Right cardiac atrium (tissue), 5 donors: ENCODE measurements at regions not wholly inside any gene's neighbourhood (a gene's known extent, or its start where the extent isn't known, plus 50 kb on each side); places are given as distances from the start of the nearest gene placed in this dataset.

ENCODE experiments used
- ATAC-seq, 2 donors: fragments of 200-7000 bp; cut with Tn5 transposase; one replicate each; pipeline versions ENCODE4 v1.8.0 to v1.9.1; 2020; ENCODE audit warnings: moderate library complexity in 2 of 2, mild to moderate bottlenecking in 1 of 2
- DNase-seq, 3 donors: peaks; one replicate each; pipeline ENCODE4 v3.0.0-alpha.2; 2020
- H3K27ac ChIP-seq: one replicate; pipeline ENCODE4 v1.5.1; 2013; ENCODE audit warnings: mild to moderate bottlenecking, low read length, control low read depth, moderate library complexity
- H3K27me3 ChIP-seq: one replicate; pipeline ENCODE4 v1.6.1; 2013; ENCODE audit not compliant: control insufficient read depth, insufficient read depth
- H3K4me1 ChIP-seq: one replicate; pipeline ENCODE4 v1.6.1; 2013; ENCODE audit warnings: low read length; ENCODE audit not compliant: control insufficient read depth, insufficient read depth
- H3K4me3 ChIP-seq: one replicate; pipeline ENCODE4 v1.5.1; 2013; ENCODE audit warnings: low read length, control low read depth
- H3K9me3 ChIP-seq: one replicate; pipeline ENCODE4 v1.6.1; 2013; ENCODE audit warnings: low read length; ENCODE audit not compliant: control insufficient read depth
- WGBS: extraction: QIAGEN DNeasy Blood & Tissue Kit; methylation state at CpG from one replicate; pipeline ENCODE4 v1.1.7; 2013; 5-methylcytosine and 5-hydroxymethylcytosine counted together
- intact Hi-C, 4 donors: fragments of 100-400 bp; cut with DNase I; formaldehyde crosslinking; loops; one replicate each; pipeline versions ENCODE4 v1.11.0 to v1.14.0; 2022 to 2023
- donor health status: healthy with polysubstance abuse.
- donor health status: DM: no; HTN: yes; CAD: no.
- donor health status: DM: no; HTN: no; CAD: no.
- donor health status: DM: no; HTN: yes; CAD: no; lungs with severe emphysema.
- donor health status: DM: yes; HTN: yes; CAD: no.

DNA sequence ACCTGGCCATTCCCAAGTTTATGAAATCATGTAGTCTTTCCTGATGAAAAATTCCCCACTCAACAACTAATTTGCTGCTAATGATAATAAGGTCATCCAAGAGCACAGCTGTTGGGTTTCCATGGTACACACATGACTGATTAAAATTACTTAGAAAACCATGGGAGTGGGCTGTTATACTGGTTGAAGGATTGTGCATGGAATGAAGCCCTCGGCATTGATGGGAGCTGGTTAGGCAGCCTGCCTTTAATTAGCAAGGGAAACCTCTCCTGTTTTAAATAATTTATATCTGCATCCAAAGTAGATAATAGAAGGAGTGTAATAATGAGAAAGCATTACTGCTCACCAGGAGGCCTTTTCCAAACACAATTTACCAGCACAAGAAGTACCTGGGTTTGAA lies 235.1 kb upstream of the CFAP20DC start:
- no peak overlapping the region for H3K27ac ChIP-seq
- no peaks in the 10 kb centered on the region for H3K27me3 ChIP-seq
- no peak overlapping the region for H3K4me3 ChIP-seq
- 58% methylated on average over 1 of the region's 1 CpG for WGBS
- intact Hi-C loops: no loop called here
- DNase-seq (no peak), ATAC-seq (no peak)
- no peaks in the 10 kb centered on the region for H3K4me1 ChIP-seq
- H3K9me3 ChIP-seq: no peaks in the 10 kb centered on the region

DNA sequence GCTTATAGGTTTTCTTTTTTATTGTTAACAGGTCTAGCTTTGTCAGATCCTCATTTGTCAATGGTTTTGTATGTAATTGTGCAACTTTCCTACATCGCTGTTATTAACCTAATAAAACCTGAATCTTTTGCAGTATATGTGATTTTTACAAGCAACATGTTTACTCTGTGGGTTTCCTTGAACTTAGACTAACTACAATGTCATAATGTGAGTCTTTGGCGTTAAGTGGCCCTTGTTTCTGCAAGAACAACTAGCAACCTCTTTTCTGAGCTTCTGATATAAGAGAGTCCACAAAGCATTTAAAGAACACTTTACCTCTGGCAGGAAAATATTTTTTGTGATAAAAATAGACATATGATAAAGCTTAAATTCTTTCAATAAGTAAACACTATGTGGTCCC lies 230.3 kb upstream of the CFAP20DC start:
- WGBS: 80% methylated on average over 2 of the region's 2 CpGs
- Histone ChIP-seq H3K4me3 (no peak overlapping the region), H3K9me3 (no peaks in the 10 kb centered on the region), H3K27ac (no peak overlapping the region), H3K4me1 (no peaks in the 10 kb centered on the region), H3K27me3 (no peaks in the 10 kb centered on the region)
- DNase-seq: no peak
- no peak for ATAC-seq
- intact Hi-C loops: no loop called here

DNA sequence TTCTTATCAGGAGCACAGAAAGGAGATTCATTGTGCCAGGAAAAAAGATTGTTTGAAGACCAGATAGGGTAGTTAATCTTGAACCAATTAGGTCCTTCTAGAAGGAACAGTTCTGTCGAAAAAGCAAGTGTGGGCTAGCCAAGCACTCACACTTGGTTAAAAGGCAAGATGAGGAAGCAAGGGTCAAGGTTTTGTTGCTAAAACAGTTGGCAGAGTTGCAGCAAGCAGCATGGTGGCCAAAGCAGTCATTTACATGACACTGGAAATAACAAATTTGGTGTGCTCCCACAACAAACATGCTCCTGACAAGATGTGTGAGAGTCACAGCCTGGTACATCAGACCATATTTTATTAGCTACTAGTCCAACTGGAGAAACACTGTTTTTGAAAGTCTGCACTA lies 228.0 kb upstream of the CFAP20DC start:
- no peak overlapping the region for H3K4me3 ChIP-seq
- H3K27ac ChIP-seq: no peak overlapping the region
- no peaks in the 10 kb centered on the region for H3K9me3 ChIP-seq
- no peaks in the 10 kb centered on the region for H3K27me3 ChIP-seq
- ATAC-seq (no peak), DNase-seq (no peak)
- intact Hi-C loops: no loop called here
- no peaks in the 10 kb centered on the region for H3K4me1 ChIP-seq
- WGBS: 42% methylated on average over 1 of the region's 1 CpG

DNA sequence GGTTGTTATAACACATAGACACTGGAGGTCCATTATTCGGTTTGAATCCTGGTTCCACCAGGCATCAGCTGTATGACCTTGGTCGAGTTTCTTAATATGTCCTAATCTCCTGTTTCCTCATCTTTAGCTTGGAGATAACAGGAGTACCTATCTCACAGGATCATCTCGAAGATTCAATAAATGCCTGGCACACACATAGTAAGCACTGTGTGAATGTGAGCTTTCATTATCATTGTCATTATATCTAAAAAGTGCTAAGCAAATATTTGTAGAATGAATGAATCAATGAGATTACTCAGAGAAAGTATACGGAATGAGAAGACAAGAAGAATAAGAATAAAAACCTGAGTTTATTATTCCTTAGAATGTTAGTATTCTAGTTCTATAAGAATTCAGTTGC lies 227.4 kb upstream of the CFAP20DC start:
- Histone ChIP-seq H3K27me3 (no peaks in the 10 kb centered on the region), H3K4me3 (no peak overlapping the region), H3K27ac (no peak overlapping the region), H3K9me3 (no peaks in the 10 kb centered on the region), H3K4me1 (no peaks in the 10 kb centered on the region)
- ATAC-seq (no peak), DNase-seq (no peak)
- intact Hi-C loops: no loop called here
- 81% methylated on average over 4 of the region's 4 CpGs for WGBS

DNA sequence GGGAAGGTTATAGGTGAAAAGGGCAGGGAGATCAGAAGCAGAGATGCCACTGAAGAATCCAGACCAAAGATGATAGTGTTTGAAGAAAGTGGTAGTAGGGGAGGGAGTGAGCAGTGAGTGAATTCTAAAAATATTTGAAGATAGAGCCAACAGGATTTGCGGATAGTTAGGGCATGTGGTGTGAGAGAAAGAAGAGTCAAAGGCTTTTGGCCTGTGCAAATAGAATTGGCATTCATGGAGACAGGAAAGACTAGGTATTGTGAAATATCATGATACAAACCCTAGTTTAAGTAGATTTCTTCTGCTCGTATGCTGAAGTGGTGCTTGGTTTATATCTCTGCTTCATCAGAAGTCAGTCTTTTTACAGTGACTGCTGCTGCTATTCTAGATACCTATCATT lies 224.2 kb upstream of the CFAP20DC start:
- ATAC-seq (no peak), DNase-seq (no peak)
- H3K4me3 ChIP-seq: no peak overlapping the region
- H3K9me3 ChIP-seq: no peaks in the 10 kb centered on the region
- H3K27me3 ChIP-seq: no peaks in the 10 kb centered on the region
- H3K4me1 ChIP-seq: no peaks in the 10 kb centered on the region
- H3K27ac ChIP-seq: no peak overlapping the region
- 66% methylated on average over 2 of the region's 2 CpGs for WGBS
- intact Hi-C loops: no loop called here

DNA sequence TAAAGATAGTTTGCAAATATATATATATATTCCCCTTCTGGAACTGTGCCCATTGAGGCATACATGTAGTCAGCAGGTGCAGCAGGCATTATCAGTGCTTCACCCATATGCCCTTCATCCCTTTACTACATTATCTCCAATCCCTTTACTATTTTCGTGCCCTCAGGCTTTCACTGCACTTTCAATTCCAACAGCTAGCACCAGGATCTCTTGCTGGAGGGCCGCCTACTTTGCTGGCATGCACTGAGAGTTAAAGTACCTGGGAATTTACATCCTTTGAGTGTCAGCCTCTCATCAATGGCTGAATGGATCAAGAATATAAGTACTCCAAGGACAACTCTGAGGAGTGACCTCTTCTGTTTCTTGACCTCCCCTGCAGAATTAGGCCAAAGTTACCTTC lies 222.1 kb upstream of the CFAP20DC start:
- intact Hi-C loops: no loop called here
- H3K4me1 ChIP-seq: no peaks in the 10 kb centered on the region
- no peak overlapping the region for H3K4me3 ChIP-seq
- H3K27ac ChIP-seq: no peak overlapping the region
- no peaks in the 10 kb centered on the region for H3K27me3 ChIP-seq
- WGBS: 65% methylated on average over 2 of the region's 2 CpGs
- H3K9me3 ChIP-seq: no peaks in the 10 kb centered on the region
- ATAC-seq (no peak), DNase-seq (no peak)

DNA sequence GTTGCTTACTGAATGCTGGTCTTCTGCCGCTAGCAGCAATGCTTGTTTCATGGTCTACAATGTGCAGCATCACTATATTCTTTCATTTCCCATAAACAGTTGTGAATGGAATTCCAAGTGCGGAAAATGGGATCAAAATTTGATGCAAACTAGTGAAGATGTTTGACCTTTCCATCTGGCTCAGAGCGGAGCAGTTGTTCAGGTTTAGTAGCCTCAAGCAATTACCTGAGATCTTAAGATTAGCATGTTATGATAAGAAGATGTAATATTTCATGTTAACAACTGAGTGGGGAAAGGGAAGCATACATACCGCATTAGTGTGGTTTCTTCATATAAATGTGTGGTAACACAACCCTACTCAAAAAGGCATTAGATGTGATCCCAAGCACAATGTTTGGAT lies 221.1 kb upstream of the CFAP20DC start:
- no peak for DNase-seq
- Histone ChIP-seq H3K4me3 (no peak overlapping the region), H3K9me3 (no peaks in the 10 kb centered on the region), H3K4me1 (no peaks in the 10 kb centered on the region), H3K27ac (no peak overlapping the region), H3K27me3 (no peaks in the 10 kb centered on the region)
- WGBS: 95% methylated on average over 4 of the region's 4 CpGs
- no peak for ATAC-seq
- intact Hi-C loops: no loop called here

DNA sequence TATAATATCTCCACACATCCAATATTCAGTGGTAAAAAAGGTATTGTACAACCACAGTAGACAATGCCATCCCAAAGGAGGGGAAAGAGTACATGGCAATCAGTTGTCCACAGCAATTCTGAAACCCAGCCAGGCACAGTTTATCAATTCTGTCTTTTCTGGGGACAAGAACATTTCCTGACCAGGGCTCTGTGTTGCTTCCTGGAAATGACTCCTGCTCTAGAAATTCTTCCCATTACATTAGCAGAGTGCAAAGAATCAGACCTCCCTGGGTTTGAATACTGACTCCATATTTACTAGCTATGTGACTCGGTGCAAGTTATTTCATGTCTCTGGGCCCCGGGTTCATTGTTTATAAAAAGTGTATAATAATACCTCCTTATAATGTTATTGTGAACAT lies 220.4 kb upstream of the CFAP20DC start:
- no peak for ATAC-seq
- no peak overlapping the region for H3K27ac ChIP-seq
- H3K4me1 ChIP-seq: no peaks in the 10 kb centered on the region
- DNase-seq: no peak
- 77% methylated on average over 2 of the region's 2 CpGs for WGBS
- intact Hi-C loops: no loop called here
- H3K4me3 ChIP-seq: no peak overlapping the region
- H3K27me3 ChIP-seq: no peaks in the 10 kb centered on the region
- no peaks in the 10 kb centered on the region for H3K9me3 ChIP-seq

DNA sequence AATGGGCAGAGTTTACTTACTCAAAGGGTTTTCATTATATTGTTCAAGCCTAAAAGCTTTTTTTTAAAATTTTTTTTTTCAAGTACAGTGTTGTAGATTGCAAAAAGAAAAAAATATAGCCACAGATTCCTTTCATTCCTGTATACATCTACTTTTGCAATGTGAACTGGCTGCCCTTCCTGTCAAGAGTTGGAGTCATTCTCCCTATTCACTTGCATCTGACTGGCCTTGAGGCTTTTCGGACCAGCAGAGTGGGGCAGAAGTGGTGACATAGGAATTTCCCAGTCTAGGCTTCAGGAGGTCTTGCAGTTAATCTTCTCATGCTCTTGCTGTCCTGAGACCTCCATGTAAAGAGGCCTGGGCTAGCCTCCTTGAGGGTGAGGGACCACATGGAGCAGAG lies 218.3 kb upstream of the CFAP20DC start:
- 74% methylated on average over 1 of the region's 1 CpG for WGBS
- ATAC-seq (no peak), DNase-seq (no peak)
- H3K9me3 ChIP-seq: no peaks in the 10 kb centered on the region
- intact Hi-C loops: no loop called here
- no peaks in the 10 kb centered on the region for H3K27me3 ChIP-seq
- no peaks in the 10 kb centered on the region for H3K4me1 ChIP-seq
- no peak overlapping the region for H3K4me3 ChIP-seq
- H3K27ac ChIP-seq: no peak overlapping the region

DNA sequence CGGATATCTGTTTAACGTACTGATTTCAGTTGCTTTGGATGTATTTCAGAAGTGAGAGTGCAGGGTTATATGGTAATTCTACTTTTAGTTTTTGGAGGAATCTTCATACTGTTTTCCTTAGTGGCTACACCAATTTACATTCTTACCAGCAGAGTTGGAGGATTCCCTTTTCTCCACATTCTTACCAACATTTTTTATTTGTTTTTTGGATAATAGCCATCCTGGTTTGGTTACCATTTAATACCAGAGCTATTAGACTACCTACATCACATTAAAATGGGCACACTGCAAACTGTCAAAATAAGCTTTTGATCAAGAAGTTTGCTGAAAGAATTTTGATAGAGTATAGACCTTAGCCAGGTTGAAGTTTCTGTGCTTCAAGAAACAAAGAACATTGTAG lies 217.2 kb upstream of the CFAP20DC start:
- intact Hi-C loops: no loop called here

DNA sequence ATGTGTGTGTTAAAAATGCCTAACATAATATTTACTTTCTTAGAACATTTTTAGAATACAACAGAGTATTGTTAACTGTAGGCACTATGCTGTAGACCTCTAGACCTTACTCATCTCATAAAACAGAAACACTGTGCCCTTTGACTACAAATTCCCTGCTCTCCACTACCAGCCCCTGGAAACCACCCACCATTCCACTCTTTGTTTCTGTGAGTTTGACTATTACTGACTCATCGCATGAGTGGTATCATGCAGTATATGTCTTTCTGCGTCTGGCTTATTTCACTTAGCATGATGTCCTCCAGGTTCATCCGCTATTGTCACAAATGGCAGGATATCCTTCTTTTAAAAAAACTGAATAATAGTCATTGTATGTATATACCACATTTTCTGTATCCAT lies 216.7 kb upstream of the CFAP20DC start:
- H3K27me3 ChIP-seq: no peaks in the 10 kb centered on the region
- DNase-seq (no peak), ATAC-seq (no peak)
- no peak overlapping the region for H3K4me3 ChIP-seq
- WGBS: 84% methylated on average over 3 of the region's 3 CpGs
- no peaks in the 10 kb centered on the region for H3K4me1 ChIP-seq
- intact Hi-C loops: no loop called here
- no peak overlapping the region for H3K27ac ChIP-seq
- no peaks in the 10 kb centered on the region for H3K9me3 ChIP-seq

More for the DNA sequence above, 217.2 kb upstream of the CFAP20DC start:
- ATAC-seq (no peak), DNase-seq (no peak)
- 90% methylated on average over 2 of the region's 2 CpGs for WGBS
- Histone ChIP-seq H3K27me3 (no peaks in the 10 kb centered on the region), H3K4me1 (no peaks in the 10 kb centered on the region), H3K27ac (no peak overlapping the region), H3K9me3 (no peaks in the 10 kb centered on the region), H3K4me3 (no peak overlapping the region)

DNA sequence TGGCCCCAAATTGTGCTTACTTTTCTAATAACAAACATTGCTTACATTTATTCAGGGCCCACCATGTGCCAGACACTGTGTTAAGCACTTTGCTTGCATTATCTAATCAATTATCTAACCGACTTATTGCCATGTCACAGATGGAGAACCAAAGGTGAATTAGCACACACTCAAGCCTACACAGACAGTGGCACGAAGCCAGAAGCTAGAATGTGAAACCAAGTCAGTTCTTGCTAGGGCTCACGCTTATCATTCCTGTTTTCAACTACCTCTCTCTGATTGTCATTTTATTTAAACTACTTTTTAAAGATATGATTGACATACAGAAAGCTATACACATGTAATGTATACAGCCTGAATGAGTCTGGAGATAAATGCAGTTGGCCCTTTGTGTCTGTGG lies 215.7 kb upstream of the CFAP20DC start:
- no peaks in the 10 kb centered on the region for H3K9me3 ChIP-seq
- no peaks in the 10 kb centered on the region for H3K27me3 ChIP-seq
- WGBS: 76% methylated on average over 3 of the region's 3 CpGs
- no peaks in the 10 kb centered on the region for H3K4me1 ChIP-seq
- DNase-seq (no peak), ATAC-seq (no peak)
- intact Hi-C loops: no loop called here
- H3K27ac ChIP-seq: no peak overlapping the region
- no peak overlapping the region for H3K4me3 ChIP-seq
